HEK293 (cell line): ENCODE measurements at regions not wholly inside any gene's neighbourhood (a gene's known extent, or its start where the extent isn't known, plus 50 kb on each side); places are given as distances from the start of the nearest gene placed in this dataset.

Source experiments
- CTCF ChIA-PET: fragments of 350-600 bp; formaldehyde crosslinking; extraction: SDS; loops from one replicate; lab custom pipeline; 2021; ENCODE audit warnings: antibody characterized with exemption; lab: Yijun Ruan, JAX
- POLR2A ChIA-PET: fragments of 300-600 bp; formaldehyde crosslinking; extraction: SDS; loops from one replicate; lab custom pipeline; 2020; ENCODE audit warnings: antibody characterized with exemption, inconsistent platforms; lab: Yijun Ruan, JAX
- H3K27ac ChIP-seq: fragments of 200-500 bp; sonication (Bioruptor generic); 2 replicates; pipeline ENCODE4 v1.5.1; 2014; ENCODE audit warnings: low read depth, low read length, control low read depth, inconsistent platforms; ENCODE audit errors: extremely low read depth
- H3K36me3 ChIP-seq, 2 experiments: fragments of 200-500 bp in 1 of 2; sonication (Bioruptor generic) in 1 of 2; 1 replicate in 1 of 2; 2 replicates in 1 of 2; pipeline ENCODE4 v1.5.1; 2014 to 2017; ENCODE audit warnings: inconsistent platforms in 2 of 2, low read length in 2 of 2; ENCODE audit not compliant: control insufficient read depth in 2 of 2, insufficient read depth in 1 of 2
- H3K4me1 ChIP-seq: fragments of 200-500 bp; sonication (Bioruptor generic); 2 replicates; pipeline ENCODE4 v1.5.1; 2014; ENCODE audit warnings: mild to moderate bottlenecking, low read length, inconsistent platforms; ENCODE audit not compliant: control insufficient read depth, insufficient read depth
- H3K4me3 ChIP-seq: 2 replicates; pipeline ENCODE4 v1.5.1; 2011; ENCODE audit warnings: low read depth, mild to moderate bottlenecking, control low read depth, low read length, moderate library complexity
- H3K9me3 ChIP-seq: fragments of 200-500 bp; sonication (Bioruptor generic); 2 replicates; pipeline ENCODE4 v1.5.1; 2014; ENCODE audit warnings: low read depth, low read length, inconsistent platforms; ENCODE audit not compliant: control insufficient read depth, insufficient read depth
- GLI4 ChIP-seq: fragments of 450-650 bp; formaldehyde crosslinking; IDR thresholded peaks from 2 replicates; pipeline ENCODE4 v1.5.1; 2016; ENCODE audit warnings: missing biosample characterization, missing genetic modification characterization
- HOXC10 ChIP-seq: sonication (generic); formaldehyde crosslinking; IDR thresholded peaks from 2 replicates; pipeline ENCODE4 v1.8.1; 2023; ENCODE audit warnings: mild to moderate bottlenecking, missing genetic modification reagents
- KLF7 ChIP-seq: fragments of 450-650 bp; formaldehyde crosslinking; IDR thresholded peaks from 2 replicates; pipeline ENCODE4 v1.5.1; 2016; ENCODE audit warnings: missing biosample characterization, missing genetic modification characterization, borderline replicate concordance
- SCRT2 ChIP-seq: fragments of 450-650 bp; formaldehyde crosslinking; IDR thresholded peaks from 2 replicates; pipeline ENCODE4 v1.5.1; 2016; ENCODE audit warnings: missing biosample characterization, missing genetic modification characterization
- ZBTB8A ChIP-seq: fragments of 450-650 bp; formaldehyde crosslinking; IDR thresholded peaks from 2 replicates; pipeline ENCODE4 v1.5.1; 2016; ENCODE audit warnings: missing biosample characterization, missing genetic modification characterization
- ZNF138 ChIP-seq: fragments of 450-650 bp; formaldehyde crosslinking; IDR thresholded peaks from 2 replicates; pipeline ENCODE4 v1.5.1; 2016; ENCODE audit warnings: missing biosample characterization, missing genetic modification characterization, borderline replicate concordance
- ZNF146 ChIP-seq: fragments of 450-650 bp; formaldehyde crosslinking; IDR thresholded peaks from 2 replicates; pipeline ENCODE4 v1.5.1; 2016; ENCODE audit warnings: missing biosample characterization, missing genetic modification characterization
- ZNF266 ChIP-seq: fragments of 450-650 bp; formaldehyde crosslinking; IDR thresholded peaks from 2 replicates; pipeline ENCODE4 v1.5.1; 2016; ENCODE audit warnings: missing biosample characterization, missing genetic modification characterization, low read depth
- ZNF544 ChIP-seq: fragments of 450-650 bp; formaldehyde crosslinking; IDR thresholded peaks from 2 replicates; pipeline ENCODE4 v1.5.0; 2017; ENCODE audit warnings: missing biosample characterization, missing genetic modification characterization
- ZNF626 ChIP-seq: fragments of 450-650 bp; sonication (Bioruptor Pico); formaldehyde crosslinking; IDR thresholded peaks from 2 replicates; pipeline ENCODE4 v1.5.1; 2018; ENCODE audit warnings: missing biosample characterization, missing genetic modification characterization, inconsistent platforms
- ZNF654 ChIP-seq: fragments of 450-650 bp; formaldehyde crosslinking; IDR thresholded peaks from 2 replicates; pipeline ENCODE4 v1.5.1; 2016; ENCODE audit warnings: low read depth, missing biosample characterization, missing genetic modification characterization
- ZNF658 ChIP-seq: fragments of 450-650 bp; formaldehyde crosslinking; IDR thresholded peaks from 2 replicates; pipeline ENCODE4; 2016; ENCODE audit warnings: missing biosample characterization, missing genetic modification characterization
- ZNF677 ChIP-seq: fragments of 450-650 bp; IDR thresholded peaks from 2 replicates; pipeline ENCODE4 v1.5.0; 2018; ENCODE audit warnings: missing biosample characterization, mild to moderate bottlenecking, missing genetic modification characterization, moderate library complexity
- ZNF777 ChIP-seq: fragments of 450-650 bp; formaldehyde crosslinking; IDR thresholded peaks from 2 replicates; pipeline ENCODE4 v1.5.1; 2017; ENCODE audit warnings: missing biosample characterization, missing genetic modification characterization, borderline replicate concordance
- TF ChIP-seq, protein P1 (sequence below): fragments of 450-650 bp; formaldehyde crosslinking; conservative IDR thresholded peaks from 2 replicates; pipeline ENCODE4 v1.5.1; 2016; ENCODE audit warnings: low read depth, missing biosample characterization, missing genetic modification characterization
- TF ChIP-seq, protein P2 (sequence below): fragments of 450-650 bp; IDR thresholded peaks from 2 replicates; pipeline ENCODE4 v1.5.1; 2018; ENCODE audit warnings: missing biosample characterization, mild to moderate bottlenecking, missing genetic modification characterization

GRCh38 chr7:85561706-85562105, 374.9 kb upstream of the SEMA3D start (continued):
- no peak for TF ChIP-seq ZNF146 (tag by site-specific recombination)
- TF ChIP-seq, protein P1, sequence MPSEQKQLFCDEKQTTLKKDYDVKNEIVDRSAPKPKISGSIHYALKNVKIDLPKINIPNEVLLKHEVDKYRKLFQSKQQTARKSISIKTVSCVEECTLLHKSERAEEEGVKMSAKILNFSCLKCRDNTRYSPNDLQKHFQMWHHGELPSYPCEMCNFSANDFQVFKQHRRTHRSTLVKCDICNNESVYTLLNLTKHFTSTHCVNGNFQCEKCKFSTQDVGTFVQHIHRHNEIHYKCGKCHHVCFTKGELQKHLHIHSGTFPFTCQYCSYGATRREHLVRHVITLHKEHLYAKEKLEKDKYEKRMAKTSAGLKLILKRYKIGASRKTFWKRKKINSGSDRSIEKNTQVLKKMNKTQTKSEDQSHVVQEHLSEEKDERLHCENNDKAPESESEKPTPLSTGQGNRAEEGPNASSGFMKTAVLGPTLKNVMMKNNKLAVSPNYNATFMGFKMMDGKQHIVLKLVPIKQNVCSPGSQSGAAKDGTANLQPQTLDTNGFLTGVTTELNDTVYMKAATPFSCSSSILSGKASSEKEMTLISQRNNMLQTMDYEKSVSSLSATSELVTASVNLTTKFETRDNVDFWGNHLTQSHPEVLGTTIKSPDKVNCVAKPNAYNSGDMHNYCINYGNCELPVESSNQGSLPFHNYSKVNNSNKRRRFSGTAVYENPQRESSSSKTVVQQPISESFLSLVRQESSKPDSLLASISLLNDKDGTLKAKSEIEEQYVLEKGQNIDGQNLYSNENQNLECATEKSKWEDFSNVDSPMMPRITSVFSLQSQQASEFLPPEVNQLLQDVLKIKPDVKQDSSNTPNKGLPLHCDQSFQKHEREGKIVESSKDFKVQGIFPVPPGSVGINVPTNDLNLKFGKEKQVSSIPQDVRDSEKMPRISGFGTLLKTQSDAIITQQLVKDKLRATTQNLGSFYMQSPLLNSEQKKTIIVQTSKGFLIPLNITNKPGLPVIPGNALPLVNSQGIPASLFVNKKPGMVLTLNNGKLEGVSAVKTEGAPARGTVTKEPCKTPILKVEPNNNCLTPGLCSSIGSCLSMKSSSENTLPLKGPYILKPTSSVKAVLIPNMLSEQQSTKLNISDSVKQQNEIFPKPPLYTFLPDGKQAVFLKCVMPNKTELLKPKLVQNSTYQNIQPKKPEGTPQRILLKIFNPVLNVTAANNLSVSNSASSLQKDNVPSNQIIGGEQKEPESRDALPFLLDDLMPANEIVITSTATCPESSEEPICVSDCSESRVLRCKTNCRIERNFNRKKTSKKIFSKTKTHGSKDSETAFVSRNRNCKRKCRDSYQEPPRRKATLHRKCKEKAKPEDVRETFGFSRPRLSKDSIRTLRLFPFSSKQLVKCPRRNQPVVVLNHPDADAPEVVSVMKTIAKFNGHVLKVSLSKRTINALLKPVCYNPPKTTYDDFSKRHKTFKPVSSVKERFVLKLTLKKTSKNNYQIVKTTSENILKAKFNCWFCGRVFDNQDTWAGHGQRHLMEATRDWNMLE (tag by site-specific recombination), result no peak

DNA sequence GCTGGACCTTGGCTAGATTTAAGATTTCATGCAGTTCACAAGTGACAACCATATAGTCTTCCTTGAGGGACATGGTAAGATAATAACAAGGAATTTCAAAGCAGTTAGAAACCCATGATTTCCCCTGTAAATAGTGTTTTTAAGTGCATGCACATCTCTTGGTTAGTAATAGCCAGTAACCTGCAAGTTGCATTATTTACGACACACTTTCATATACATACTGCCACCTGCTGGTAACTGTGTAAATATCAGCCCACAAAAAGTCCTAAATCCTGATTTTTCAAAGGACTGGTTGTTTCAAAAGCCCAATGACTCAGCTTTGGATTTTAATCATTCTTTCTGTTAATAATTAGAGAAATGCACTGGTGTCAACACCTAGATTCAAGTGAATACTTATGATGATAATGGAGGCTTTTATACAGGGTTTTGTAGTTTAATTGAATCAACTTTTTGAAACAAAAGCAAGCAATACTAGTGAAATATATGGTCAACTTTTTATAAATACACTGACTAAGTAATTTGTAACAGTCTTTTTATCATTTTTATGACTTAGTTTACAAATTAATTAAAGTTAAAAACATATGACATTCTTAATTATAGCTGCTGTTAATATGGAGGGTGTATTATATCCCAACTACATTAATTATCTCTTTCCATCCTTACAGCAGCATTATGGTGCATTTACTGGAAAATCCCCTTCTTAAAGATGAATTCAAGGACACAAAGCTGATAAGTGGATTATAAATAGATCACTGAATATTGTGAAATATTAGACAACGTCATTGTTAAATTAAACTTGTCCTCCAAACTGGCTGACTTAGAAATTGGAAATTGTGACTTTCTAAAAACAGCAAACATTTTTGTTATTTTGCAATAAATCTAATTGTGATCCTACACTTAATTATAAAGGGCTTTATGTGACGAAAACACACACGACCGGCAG, 367.7 kb upstream of the SEMA3D start:
- H3K9me3 ChIP-seq, result no peaks in the 10 kb centered on the region
- H3K36me3 ChIP-seq, result no peaks in the 10 kb centered on the region
- ChIA-PET POLR2A (no interaction called here), CTCF (interaction anchor here (0.6 to 5.2 kb wide), 25 partner anchors 9 to 1623 kb away, joined by 3 to 32 read pairs (median 4); no protein-coding TSS in a partner anchor)
- TF ChIP-seq ZNF626 (tag by site-specific recombination) (no peak), GLI4 (tag by site-specific recombination) (no peak), SCRT2 (tag by site-specific recombination) (no peak), ZNF654 (tag by site-specific recombination) (peak; percentile 67), ZNF138 (tag by site-specific recombination) (no peak)
- TF ChIP-seq, protein P2, sequence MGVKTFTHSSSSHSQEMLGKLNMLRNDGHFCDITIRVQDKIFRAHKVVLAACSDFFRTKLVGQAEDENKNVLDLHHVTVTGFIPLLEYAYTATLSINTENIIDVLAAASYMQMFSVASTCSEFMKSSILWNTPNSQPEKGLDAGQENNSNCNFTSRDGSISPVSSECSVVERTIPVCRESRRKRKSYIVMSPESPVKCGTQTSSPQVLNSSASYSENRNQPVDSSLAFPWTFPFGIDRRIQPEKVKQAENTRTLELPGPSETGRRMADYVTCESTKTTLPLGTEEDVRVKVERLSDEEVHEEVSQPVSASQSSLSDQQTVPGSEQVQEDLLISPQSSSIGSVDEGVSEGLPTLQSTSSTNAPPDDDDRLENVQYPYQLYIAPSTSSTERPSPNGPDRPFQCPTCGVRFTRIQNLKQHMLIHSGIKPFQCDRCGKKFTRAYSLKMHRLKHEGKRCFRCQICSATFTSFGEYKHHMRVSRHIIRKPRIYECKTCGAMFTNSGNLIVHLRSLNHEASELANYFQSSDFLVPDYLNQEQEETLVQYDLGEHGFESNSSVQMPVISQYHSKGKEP (tag by site-specific recombination), result peak; percentile 88
- H3K4me3 ChIP-seq, result no peak overlapping the region
- no peaks in the 10 kb centered on the region for H3K4me1 ChIP-seq
- H3K27ac ChIP-seq, result no peak overlapping the region

DNA sequence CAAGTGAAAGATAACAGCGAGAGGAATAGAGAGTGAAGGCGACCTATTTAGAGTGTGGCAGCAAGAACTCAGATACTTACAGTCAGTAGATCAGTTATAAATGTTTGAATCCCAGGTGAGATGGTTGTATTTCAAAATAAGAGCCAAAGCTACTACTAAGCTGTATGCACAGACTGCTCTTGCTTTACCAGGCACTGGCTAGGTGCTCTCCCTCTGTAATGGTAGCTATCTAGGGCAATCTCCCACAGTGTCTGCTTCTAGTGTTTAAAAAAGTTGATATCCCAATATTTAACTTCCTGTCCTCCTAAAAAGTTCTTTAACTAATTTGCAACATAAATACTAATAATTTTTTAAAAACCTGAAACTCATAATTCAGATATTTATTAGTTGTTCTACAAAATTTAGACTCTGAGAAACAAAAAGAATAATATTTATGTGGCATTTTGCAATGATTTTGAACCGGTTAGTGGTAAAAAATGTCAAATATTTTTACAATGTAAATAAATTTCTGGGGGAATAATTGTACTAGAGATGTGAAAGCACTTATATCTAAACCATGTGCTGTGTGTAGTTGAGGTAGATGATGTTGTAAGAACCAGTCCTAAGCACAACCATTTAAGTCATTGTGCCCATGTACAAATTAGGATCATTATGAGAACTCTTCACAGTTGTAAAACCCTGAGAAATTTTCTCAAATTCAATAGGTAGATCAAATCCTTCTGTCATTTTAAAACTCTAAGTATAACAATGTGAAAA, 349.3 kb upstream of the SEMA3D start:
- ChIA-PET CTCF (no interaction called here), POLR2A (no interaction called here)
- TF ChIP-seq ZNF544 (no peak), ZNF266 (tag by site-specific recombination) (no peak), ZNF658 (no peak), HOXC10 (CRISPR knock-in tag) (no peak), KLF7 (tag by site-specific recombination) (no peak), ZNF777 (tag by site-specific recombination) (no peak), ZNF677 (no peak), ZBTB8A (no peak)
- Histone ChIP-seq H3K36me3 (no peaks in the 10 kb centered on the region), H3K27ac (no peak overlapping the region), H3K4me3 (no peak overlapping the region), H3K4me1 (no peaks in the 10 kb centered on the region), H3K9me3 (no peaks in the 10 kb centered on the region)
